Inflammatory macrophage treated with lipopolysaccharide for 4 hours (primary cell): ENCODE measurements at regions not wholly inside any gene's neighbourhood (a gene's known extent, or its start where the extent isn't known, plus 50 kb on each side); places are given as distances from the start of the nearest gene placed in this dataset.
"Not testable (repeated sequence)": the region's sequence is repeated elsewhere in the genome, so short reads cannot be mapped to it uniquely, and the experiment has no call there.

Experiments used
- DNase-seq: peaks from one replicate; pipeline ENCODE4 v3.0.0-alpha.2; 2020

GRCh38 chr10:64148607-64149006, 627.4 kb downstream of the REEP3 start:
- no peak for DNase-seq

GRCh38 chr10:64156166-64156565, 635.0 kb downstream of the REEP3 start:
- DNase-seq: no peak

GRCh38 chr10:64158551-64158950, 637.4 kb downstream of the REEP3 start:
- DNase-seq: no peak

GRCh38 chr10:64159910-64160872, 639.0 kb downstream of the REEP3 start:
- DNase-seq: no peak

- no peak for DNase-seq
These were observed 649.6 kb downstream of the REEP3 start for GRCh38 chr10:64170791-64171190.

GRCh38 chr10:64173826-64174225, 652.6 kb downstream of the REEP3 start:
- no peak for DNase-seq

GRCh38 chr10:64174666-64175255, 653.6 kb downstream of the REEP3 start:
- no peak for DNase-seq

- no peak for DNase-seq
These were observed 654.2 kb downstream of the REEP3 start for GRCh38 chr10:64175271-64175962.

GRCh38 chr10:64182671-64183070, 661.5 kb downstream of the REEP3 start:
- no peak for DNase-seq

GRCh38 chr10:64191286-64191685, 670.1 kb downstream of the REEP3 start:
- no peak for DNase-seq

- no peak for DNase-seq
These were observed 675.6 kb downstream of the REEP3 start for GRCh38 chr10:64196638-64197315.

GRCh38 chr10:64201936-64202335, 680.7 kb downstream of the REEP3 start:
- DNase-seq: no peak

- DNase-seq: not testable (repeated sequence)
These were observed 683.3 kb downstream of the REEP3 start for GRCh38 chr10:64204504-64204903.

- no peak for DNase-seq
These were observed 685.2 kb downstream of the REEP3 start for GRCh38 chr10:64206409-64206808.

- no peak for DNase-seq
These were observed 688.4 kb downstream of the REEP3 start for GRCh38 chr10:64209561-64209960.

GRCh38 chr10:64210211-64210610, 689.0 kb downstream of the REEP3 start:
- DNase-seq: no peak

GRCh38 chr10:64211466-64211865, 690.3 kb downstream of the REEP3 start:
- DNase-seq: no peak

- DNase-seq: no peak
These were observed 693.9 kb downstream of the REEP3 start for GRCh38 chr10:64215088-64215487.

GRCh38 chr10:64219271-64220025, 698.2 kb downstream of the REEP3 start:
- DNase-seq: no peak

GRCh38 chr10:64234489-64234888, 713.3 kb downstream of the REEP3 start:
- no peak for DNase-seq

GRCh38 chr10:64257704-64258103, 736.5 kb downstream of the REEP3 start:
- DNase-seq: no peak

- DNase-seq: no peak
These were observed 739.9 kb downstream of the REEP3 start for GRCh38 chr10:64261092-64261491.
